Breast epithelium (tissue), 4 donors: ENCODE measurements at regions not wholly inside any gene's neighbourhood (a gene's known extent, or its start where the extent isn't known, plus 50 kb on each side); places are given as distances from the start of the nearest gene placed in this dataset.

Experiments used
- DNase-seq, 2 donors: peaks; one replicate each; pipeline ENCODE4 v3.0.0-alpha.2; 2019; ENCODE audit warnings: low spot score in 2 of 2
- H3K27ac ChIP-seq, 2 donors: fragments of 200-600 bp; sonication (generic) in 1 of 2; one replicate each; pipeline ENCODE4 v1.5.1; 2016 to 2019; ENCODE audit warnings: mild to moderate bottlenecking in 1 of 2
- H3K27me3 ChIP-seq, 2 donors: fragments of 200-600 bp; sonication (generic) in 1 of 2; one replicate each; pipeline versions ENCODE4 v1.5.1 to v1.6.0; 2017 to 2019; ENCODE audit warnings: control low read depth in 1 of 2, mild to moderate bottlenecking in 1 of 2
- H3K36me3 ChIP-seq: fragments of 200-600 bp; one replicate; pipeline ENCODE4 v1.5.1; 2019
- H3K4me1 ChIP-seq, 2 donors: fragments of 200-600 bp; sonication (generic); one replicate each; pipeline ENCODE4 v1.5.1; 2016 to 2019; ENCODE audit warnings: control low read depth in 1 of 2
- H3K4me3 ChIP-seq, 3 donors: fragments of 200-600 bp; sonication (generic); 1 replicate in 2 of 3; 2 replicates in 1 of 3; pipeline ENCODE4 v1.5.1; 2016 to 2019; ENCODE audit warnings: mild to moderate bottlenecking in 3 of 3, moderate library complexity in 2 of 3
- H3K9me3 ChIP-seq, 2 donors: fragments of 200-600 bp; sonication (generic) in 1 of 2; one replicate each; pipeline ENCODE4 v1.5.1; 2016 to 2019; ENCODE audit warnings: control low read depth in 1 of 2
- CTCF ChIP-seq, 3 donors: fragments of 450-650 bp; IDR thresholded peaks; one replicate each; pipeline ENCODE4 v1.5.1; 2016 to 2017; ENCODE audit warnings: antibody characterized with exemption in 3 of 3, mild to moderate bottlenecking in 3 of 3, moderate library complexity in 3 of 3
- POLR2A ChIP-seq: fragments of 450-650 bp; IDR thresholded peaks from one replicate; pipeline ENCODE4 v1.6.1; 2016; ENCODE audit warnings: antibody characterized with exemption, mild to moderate bottlenecking, moderate library complexity
- POLR2AphosphoS5 ChIP-seq, 3 donors: sonication (generic); formaldehyde crosslinking; IDR thresholded peaks; one replicate each; pipeline ENCODE4 v1.6.1; 2017; ENCODE audit warnings: antibody characterized with exemption in 3 of 3
- intact Hi-C: fragments of 100-400 bp; cut with DNase I; formaldehyde crosslinking; loops from one replicate; pipeline ENCODE4 v1.15.1; 2023; ENCODE audit warnings: low total_unique reads

GRCh38 chrX:107502316-107502715 is 52.9 kb downstream of the FRMPD3 start:
- no peak for DNase-seq
- peaks cover 0 to 85% of the 10 kb centered on the region in 2 donors for H3K27me3 ChIP-seq
- no peak overlapping the region for H3K27ac ChIP-seq
- TF ChIP-seq CTCF (IDR thresholded peaks at IDR 0.05), result no peak
- no peak for TF ChIP-seq POLR2A
- no peak for TF ChIP-seq POLR2AphosphoS5 (IDR thresholded peaks at IDR 0.05)
- H3K4me3 ChIP-seq, result no peak overlapping the region
- intact Hi-C loops, result no loop called here
- no peaks in the 10 kb centered on the region for H3K36me3 ChIP-seq
- peaks cover 0 to under 1% of the 10 kb centered on the region in 2 donors for H3K9me3 ChIP-seq
- no peaks in the 10 kb centered on the region for H3K4me1 ChIP-seq

- no peak for DNase-seq
- Histone ChIP-seq H3K4me3 (no peak overlapping the region), H3K9me3 (peaks cover 0 to 17% of the 10 kb centered on the region in 2 donors), H3K4me1 (no peaks in the 10 kb centered on the region), H3K27me3 (peaks cover 0 to 86% of the 10 kb centered on the region in 2 donors), H3K27ac (no peak overlapping the region), H3K36me3 (no peaks in the 10 kb centered on the region)
- TF ChIP-seq POLR2A (no peak), POLR2AphosphoS5 (IDR thresholded peaks at IDR 0.05) (no peak), CTCF (IDR thresholded peaks at IDR 0.05) (no peak)
- intact Hi-C loops, result no loop called here
Measured at GRCh38 chrX:107504006-107504405, 54.6 kb downstream of the FRMPD3 start.

GRCh38 chrX:107505223-107505622 is 55.8 kb downstream of the FRMPD3 start:
- H3K9me3 ChIP-seq, result peaks cover 0 to 19% of the 10 kb centered on the region in 2 donors
- DNase-seq, result no peak
- no peaks in the 10 kb centered on the region for H3K4me1 ChIP-seq
- intact Hi-C loops, result no loop called here
- peaks cover 0 to 85% of the 10 kb centered on the region in 2 donors for H3K27me3 ChIP-seq
- no peaks in the 10 kb centered on the region for H3K36me3 ChIP-seq
- TF ChIP-seq POLR2A (no peak), POLR2AphosphoS5 (IDR thresholded peaks at IDR 0.05) (no peak), CTCF (IDR thresholded peaks at IDR 0.05) (no peak)
- no peak overlapping the region for H3K4me3 ChIP-seq
- H3K27ac ChIP-seq, result no peak overlapping the region

- intact Hi-C loops, result no loop called here
- H3K4me3 ChIP-seq, result peak overlapping the region; percentile 3 to 42 (median 4)
- peaks cover 0 to 94% of the 10 kb centered on the region in 2 donors for H3K27me3 ChIP-seq
- H3K9me3 ChIP-seq, result peaks cover 0 to 19% of the 10 kb centered on the region in 2 donors
- TF ChIP-seq POLR2A (no peak), CTCF (IDR thresholded peaks at IDR 0.05) (no peak), POLR2AphosphoS5 (IDR thresholded peaks at IDR 0.05) (no peak)
- DNase-seq, result no peak
- H3K36me3 ChIP-seq, result no peaks in the 10 kb centered on the region
- H3K27ac ChIP-seq, result no peak overlapping the region
- H3K4me1 ChIP-seq, result no peaks in the 10 kb centered on the region
Measured at GRCh38 chrX:107506596-107507031, 57.2 kb downstream of the FRMPD3 start.

- intact Hi-C loops, result no loop called here
- Histone ChIP-seq H3K4me3 (peak overlapping the region; percentile 3 to 42 (median 4)), H3K9me3 (peaks cover 0 to 19% of the 10 kb centered on the region in 2 donors), H3K27me3 (peaks cover 0 to 93% of the 10 kb centered on the region in 2 donors), H3K27ac (no peak overlapping the region), H3K4me1 (no peaks in the 10 kb centered on the region), H3K36me3 (no peaks in the 10 kb centered on the region)
- no peak for DNase-seq
- no peak for TF ChIP-seq POLR2A
Measured at GRCh38 chrX:107507093-107507743, 57.8 kb downstream of the FRMPD3 start.
